ENCODE measurements at regions not wholly inside any gene's neighbourhood (a gene's known extent, or its start where the extent isn't known, plus 50 kb on each side); places are given as distances from the start of the nearest gene placed in this dataset.

- H3K4me3 ChIP-seq (ENCODE audit: low read depth, low read length): no peak overlapping the region
- H3K36me3 ChIP-seq (ENCODE audit: control insufficient read depth, insufficient read depth, low read length): no peaks in the 10 kb centered on the region
- no peak for DNase-seq (ENCODE audit: low read depth)
- TF ChIP-seq, protein P1, sequence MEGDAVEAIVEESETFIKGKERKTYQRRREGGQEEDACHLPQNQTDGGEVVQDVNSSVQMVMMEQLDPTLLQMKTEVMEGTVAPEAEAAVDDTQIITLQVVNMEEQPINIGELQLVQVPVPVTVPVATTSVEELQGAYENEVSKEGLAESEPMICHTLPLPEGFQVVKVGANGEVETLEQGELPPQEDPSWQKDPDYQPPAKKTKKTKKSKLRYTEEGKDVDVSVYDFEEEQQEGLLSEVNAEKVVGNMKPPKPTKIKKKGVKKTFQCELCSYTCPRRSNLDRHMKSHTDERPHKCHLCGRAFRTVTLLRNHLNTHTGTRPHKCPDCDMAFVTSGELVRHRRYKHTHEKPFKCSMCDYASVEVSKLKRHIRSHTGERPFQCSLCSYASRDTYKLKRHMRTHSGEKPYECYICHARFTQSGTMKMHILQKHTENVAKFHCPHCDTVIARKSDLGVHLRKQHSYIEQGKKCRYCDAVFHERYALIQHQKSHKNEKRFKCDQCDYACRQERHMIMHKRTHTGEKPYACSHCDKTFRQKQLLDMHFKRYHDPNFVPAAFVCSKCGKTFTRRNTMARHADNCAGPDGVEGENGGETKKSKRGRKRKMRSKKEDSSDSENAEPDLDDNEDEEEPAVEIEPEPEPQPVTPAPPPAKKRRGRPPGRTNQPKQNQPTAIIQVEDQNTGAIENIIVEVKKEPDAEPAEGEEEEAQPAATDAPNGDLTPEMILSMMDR (IDR thresholded peaks at IDR 0.05; ENCODE audit: insufficient read depth, low read length, poor library complexity, severe bottlenecking): no peak
- peaks cover 3% of the 10 kb centered on the region for H3K27me3 ChIP-seq (ENCODE audit: control insufficient read depth, insufficient read depth, low read length)
Measured at GRCh38 chr11:123305601-123306375, 110.7 kb upstream of the CLMP start.

- no peak for DNase-seq (ENCODE audit: low read depth)
- H3K36me3 ChIP-seq (ENCODE audit: control insufficient read depth, insufficient read depth, low read length): no peaks in the 10 kb centered on the region
- TF ChIP-seq, protein P1 (IDR thresholded peaks at IDR 0.05; ENCODE audit: insufficient read depth, low read length, poor library complexity, severe bottlenecking): no peak
- H3K4me3 ChIP-seq (ENCODE audit: low read depth, low read length): no peak overlapping the region
- peaks cover 3% of the 10 kb centered on the region for H3K27me3 ChIP-seq (ENCODE audit: control insufficient read depth, insufficient read depth, low read length)
Measured at GRCh38 chr11:123304828-123305466, 109.9 kb upstream of the CLMP start.

GRCh38 chr11:123303924-123304323 is 108.9 kb upstream of the CLMP start:
- DNase-seq (ENCODE audit: low read depth): no peak
- H3K36me3 ChIP-seq (ENCODE audit: control insufficient read depth, insufficient read depth, low read length): no peaks in the 10 kb centered on the region
- TF ChIP-seq, protein P1 (IDR thresholded peaks at IDR 0.05; ENCODE audit: insufficient read depth, low read length, poor library complexity, severe bottlenecking): no peak
- H3K27me3 ChIP-seq (ENCODE audit: control insufficient read depth, insufficient read depth, low read length): peaks cover 3% of the 10 kb centered on the region
- H3K4me3 ChIP-seq (ENCODE audit: low read depth, low read length): no peak overlapping the region

DNA sequence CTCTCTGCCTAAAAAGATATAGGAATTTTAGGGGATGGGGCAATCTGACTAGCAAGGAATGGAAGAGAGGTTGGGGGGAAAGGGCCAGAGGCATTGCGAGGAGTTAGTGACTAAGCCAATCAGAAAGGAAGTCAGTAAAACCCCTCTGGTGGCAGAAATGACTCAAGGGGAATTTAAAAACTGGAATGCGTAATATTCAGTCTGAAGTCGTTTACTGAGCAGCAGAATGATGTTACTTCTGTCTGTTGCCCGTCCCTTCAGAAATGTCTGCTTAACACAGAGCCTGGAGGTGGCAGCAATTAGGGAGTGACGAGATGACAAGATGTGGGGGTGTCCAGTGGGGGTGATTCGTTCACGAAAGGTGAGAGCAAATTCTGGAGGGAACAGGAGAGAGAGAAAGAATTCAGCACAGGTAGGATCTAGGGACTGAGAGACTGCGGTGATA is 107.7 kb upstream of the CLMP start:
- no peak overlapping the region for H3K4me3 ChIP-seq (ENCODE audit: low read depth, low read length)
- H3K27me3 ChIP-seq (ENCODE audit: control insufficient read depth, insufficient read depth, low read length): peaks cover 3% of the 10 kb centered on the region
- H3K36me3 ChIP-seq (ENCODE audit: control insufficient read depth, insufficient read depth, low read length): no peaks in the 10 kb centered on the region
- TF ChIP-seq, protein P1 (IDR thresholded peaks at IDR 0.05; ENCODE audit: insufficient read depth, low read length, poor library complexity, severe bottlenecking): no peak
- DNase-seq (ENCODE audit: low read depth): no peak

DNA sequence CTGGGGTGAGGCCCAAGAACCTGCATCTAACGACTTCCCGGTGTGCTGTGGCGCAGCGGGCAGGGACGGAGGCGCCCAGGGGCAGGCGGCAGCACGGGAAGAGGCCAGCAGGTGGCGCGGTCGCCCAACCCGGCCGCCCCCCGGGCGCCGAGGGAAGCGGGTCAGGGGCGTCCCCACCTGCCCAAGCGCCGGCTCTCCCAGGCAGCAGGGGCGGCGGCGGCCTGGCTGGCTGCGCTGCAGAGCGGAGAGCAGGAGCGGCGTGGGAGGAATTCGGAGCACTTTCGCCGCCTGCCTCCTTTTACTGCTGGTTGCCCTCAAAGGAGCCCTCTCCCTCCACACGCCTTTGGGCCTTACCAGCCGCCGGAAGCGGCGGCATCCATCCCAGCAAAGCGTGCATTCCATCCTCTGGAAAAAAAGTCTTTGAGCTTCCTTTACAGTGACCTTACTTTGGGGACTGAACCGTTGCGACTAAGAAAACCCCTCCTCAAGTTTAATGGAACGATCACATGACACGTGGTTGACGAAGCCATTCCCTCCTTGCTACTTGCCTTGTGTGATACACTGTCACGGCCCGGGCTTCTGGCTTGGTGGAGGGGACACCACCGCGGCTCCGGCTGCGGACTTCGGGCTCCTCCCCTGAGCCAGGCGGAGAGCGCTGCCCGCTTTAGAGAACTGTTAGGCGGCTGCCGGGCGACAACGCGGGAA is 106.8 kb upstream of the CLMP start:
- no peak for DNase-seq (ENCODE audit: low read depth)
- TF ChIP-seq, protein P1 (IDR thresholded peaks at IDR 0.05; ENCODE audit: insufficient read depth, low read length, poor library complexity, severe bottlenecking): peak; percentile 55
- peaks cover 3% of the 10 kb centered on the region for H3K27me3 ChIP-seq (ENCODE audit: control insufficient read depth, insufficient read depth, low read length)
- H3K4me3 ChIP-seq (ENCODE audit: low read depth, low read length): peak overlapping the region; percentile 20
- H3K36me3 ChIP-seq (ENCODE audit: control insufficient read depth, insufficient read depth, low read length): no peaks in the 10 kb centered on the region

Data from kidney epithelial cell (primary cell).